ENCODE measurements at regions not wholly inside any gene's neighbourhood (a gene's known extent, or its start where the extent isn't known, plus 50 kb on each side); places are given as distances from the start of the nearest gene placed in this dataset.

DNA sequence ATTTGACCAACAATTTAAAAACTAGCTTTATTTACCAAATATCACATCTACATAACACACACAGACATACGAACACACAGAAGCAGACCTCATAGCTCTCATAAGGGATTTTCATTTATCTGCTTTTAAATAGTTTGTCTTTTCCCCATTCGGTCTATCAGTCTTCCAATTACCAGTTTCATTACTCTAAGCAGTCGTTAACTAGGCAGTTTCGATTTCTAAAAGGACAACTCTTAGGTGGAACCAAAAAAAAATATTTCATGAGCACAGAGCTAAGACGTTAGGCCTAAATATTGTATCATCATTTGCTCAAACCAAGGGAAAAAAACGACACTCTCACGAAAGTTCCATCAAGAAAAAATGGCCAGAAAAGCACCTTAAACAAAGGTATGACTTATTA lies 228.4 kb downstream of the SPANXN1 start:
- Histone ChIP-seq H3K9me2 (replicated peaks; ENCODE audit: control insufficient read depth, low read length) (no peaks in the 10 kb centered on the region), H3K4me3 (ENCODE audit: low read length) (no peak overlapping the region)

DNA sequence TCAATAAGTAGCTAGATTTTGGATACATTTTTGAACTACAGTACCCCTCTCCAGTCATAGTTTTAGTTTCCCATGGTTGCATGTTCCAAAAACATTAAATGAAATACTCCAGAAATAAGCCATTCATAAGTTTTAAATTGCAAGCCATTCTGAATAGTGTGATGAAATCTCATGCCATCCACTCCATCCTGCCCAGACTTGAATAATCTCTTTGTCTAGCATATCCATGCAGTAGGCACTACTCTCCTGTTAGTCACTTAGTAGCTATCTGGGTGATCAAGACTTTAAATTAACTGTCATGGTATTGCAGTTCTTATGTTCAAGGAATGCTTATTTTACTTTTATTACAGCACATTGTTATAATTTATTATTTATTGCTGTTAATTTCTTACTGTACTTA lies 237.4 kb downstream of the SPANXN1 start:
- Histone ChIP-seq H3K4me1 (ENCODE audit: control insufficient read depth, low read length) (no peaks in the 10 kb centered on the region), H3K9me3 (ENCODE audit: control insufficient read depth, insufficient read depth, low read length) (no peaks in the 10 kb centered on the region), H3K27me3 (ENCODE audit: control insufficient read depth, low read length) (no peaks in the 10 kb centered on the region), H4K20me1 (ENCODE audit: control insufficient read depth, insufficient read depth, low read depth, low read length) (no peaks in the 10 kb centered on the region), H3K4me2 (ENCODE audit: low read length) (no peak overlapping the region), H3K9me2 (replicated peaks; ENCODE audit: control insufficient read depth, low read length) (no peaks in the 10 kb centered on the region), H3K36me3 (ENCODE audit: control insufficient read depth, low read length) (no peaks in the 10 kb centered on the region), H3K4me3 (ENCODE audit: low read length) (no peak overlapping the region), H3K27ac (ENCODE audit: low read depth, low read length) (no peak overlapping the region), H3K79me2 (ENCODE audit: control insufficient read depth, low read length) (no peaks in the 10 kb centered on the region), H3F3A (ENCODE audit: control insufficient read depth, insufficient read depth) (no peaks in the 10 kb centered on the region)
- TF ChIP-seq EZH2phosphoT487 (IDR thresholded peaks at IDR 0.05; ENCODE audit: borderline replicate concordance, low read length): no peak
- TF ChIP-seq, protein P1, sequence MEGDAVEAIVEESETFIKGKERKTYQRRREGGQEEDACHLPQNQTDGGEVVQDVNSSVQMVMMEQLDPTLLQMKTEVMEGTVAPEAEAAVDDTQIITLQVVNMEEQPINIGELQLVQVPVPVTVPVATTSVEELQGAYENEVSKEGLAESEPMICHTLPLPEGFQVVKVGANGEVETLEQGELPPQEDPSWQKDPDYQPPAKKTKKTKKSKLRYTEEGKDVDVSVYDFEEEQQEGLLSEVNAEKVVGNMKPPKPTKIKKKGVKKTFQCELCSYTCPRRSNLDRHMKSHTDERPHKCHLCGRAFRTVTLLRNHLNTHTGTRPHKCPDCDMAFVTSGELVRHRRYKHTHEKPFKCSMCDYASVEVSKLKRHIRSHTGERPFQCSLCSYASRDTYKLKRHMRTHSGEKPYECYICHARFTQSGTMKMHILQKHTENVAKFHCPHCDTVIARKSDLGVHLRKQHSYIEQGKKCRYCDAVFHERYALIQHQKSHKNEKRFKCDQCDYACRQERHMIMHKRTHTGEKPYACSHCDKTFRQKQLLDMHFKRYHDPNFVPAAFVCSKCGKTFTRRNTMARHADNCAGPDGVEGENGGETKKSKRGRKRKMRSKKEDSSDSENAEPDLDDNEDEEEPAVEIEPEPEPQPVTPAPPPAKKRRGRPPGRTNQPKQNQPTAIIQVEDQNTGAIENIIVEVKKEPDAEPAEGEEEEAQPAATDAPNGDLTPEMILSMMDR (IDR thresholded peaks at IDR 0.05; ENCODE audit: low read depth, low read length, poor library complexity, severe bottlenecking): no peak

More for the DNA sequence above, 228.4 kb downstream of the SPANXN1 start:
- no peaks in the 10 kb centered on the region for H3K36me3 ChIP-seq (ENCODE audit: control insufficient read depth, low read length)
- no peaks in the 10 kb centered on the region for H3F3A ChIP-seq (ENCODE audit: control insufficient read depth, insufficient read depth)
- no peaks in the 10 kb centered on the region for H3K4me1 ChIP-seq (ENCODE audit: control insufficient read depth, low read length)
- H3K4me2 ChIP-seq (ENCODE audit: low read length): no peak overlapping the region
- H4K20me1 ChIP-seq (ENCODE audit: control insufficient read depth, insufficient read depth, low read depth, low read length): no peaks in the 10 kb centered on the region
- no peak overlapping the region for H3K27ac ChIP-seq (ENCODE audit: low read depth, low read length)
- TF ChIP-seq, protein P1 (IDR thresholded peaks at IDR 0.05; ENCODE audit: low read depth, low read length, poor library complexity, severe bottlenecking): no peak
- TF ChIP-seq EZH2phosphoT487 (IDR thresholded peaks at IDR 0.05; ENCODE audit: borderline replicate concordance, low read length): no peak
- H3K9me3 ChIP-seq (ENCODE audit: control insufficient read depth, insufficient read depth, low read length): no peaks in the 10 kb centered on the region
- no peaks in the 10 kb centered on the region for H3K79me2 ChIP-seq (ENCODE audit: control insufficient read depth, low read length)
- no peaks in the 10 kb centered on the region for H3K27me3 ChIP-seq (ENCODE audit: control insufficient read depth, low read length)

DNA sequence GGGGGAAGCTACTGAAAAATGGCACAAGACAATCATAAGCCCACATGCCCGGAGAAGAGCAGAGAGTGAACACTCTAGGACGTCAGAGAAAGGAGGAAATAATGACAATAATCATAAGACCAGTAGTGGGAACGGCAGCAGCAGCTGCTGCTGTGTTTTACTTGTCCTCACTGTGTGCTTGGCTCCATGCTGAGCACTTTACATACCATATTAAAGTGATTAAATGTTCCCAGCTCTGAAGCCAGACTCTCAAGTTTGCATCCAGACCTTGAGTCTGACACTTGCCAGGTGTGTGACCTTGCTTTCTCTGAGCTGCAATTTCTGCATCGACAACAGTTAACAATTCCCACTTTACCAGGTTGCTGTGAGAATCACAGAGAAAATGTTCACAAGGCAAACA lies 255.4 kb downstream of the SPANXN1 start:
- H3K4me1 ChIP-seq (ENCODE audit: control insufficient read depth, low read length): no peaks in the 10 kb centered on the region
- TF ChIP-seq, protein P1 (IDR thresholded peaks at IDR 0.05; ENCODE audit: low read depth, low read length, poor library complexity, severe bottlenecking): no peak
- no peak for TF ChIP-seq EZH2phosphoT487 (IDR thresholded peaks at IDR 0.05; ENCODE audit: borderline replicate concordance, low read length)
- no peak overlapping the region for H3K27ac ChIP-seq (ENCODE audit: low read depth, low read length)
- no peak overlapping the region for H3K4me3 ChIP-seq (ENCODE audit: low read length)
- H3F3A ChIP-seq (ENCODE audit: control insufficient read depth, insufficient read depth): no peaks in the 10 kb centered on the region
- no peak overlapping the region for H3K4me2 ChIP-seq (ENCODE audit: low read length)
- H3K27me3 ChIP-seq (ENCODE audit: control insufficient read depth, low read length): no peaks in the 10 kb centered on the region
- no peaks in the 10 kb centered on the region for H3K36me3 ChIP-seq (ENCODE audit: control insufficient read depth, low read length)
- H3K9me3 ChIP-seq (ENCODE audit: control insufficient read depth, insufficient read depth, low read length): no peaks in the 10 kb centered on the region
- no peaks in the 10 kb centered on the region for H3K79me2 ChIP-seq (ENCODE audit: control insufficient read depth, low read length)
- no peaks in the 10 kb centered on the region for H3K9me2 ChIP-seq (replicated peaks; ENCODE audit: control insufficient read depth, low read length)
- no peaks in the 10 kb centered on the region for H4K20me1 ChIP-seq (ENCODE audit: control insufficient read depth, insufficient read depth, low read depth, low read length)

DNA sequence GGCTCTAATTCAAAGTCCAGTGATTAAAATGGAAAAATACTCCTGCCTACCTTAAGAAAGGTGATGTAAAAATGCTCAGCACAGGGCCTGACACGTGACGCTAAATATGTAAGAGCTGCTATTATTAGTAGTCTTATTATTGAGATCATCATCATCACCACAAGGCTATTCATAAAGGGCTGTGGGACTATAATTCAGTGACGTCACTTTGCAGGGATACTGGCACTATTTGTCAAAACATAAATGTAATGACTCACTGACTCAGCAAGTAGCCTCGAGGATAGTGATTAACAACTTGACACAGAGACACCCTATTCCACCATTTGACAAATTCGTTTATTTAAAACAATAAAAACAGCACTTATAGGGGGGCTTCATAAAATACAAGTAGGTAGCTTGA lies 258.9 kb downstream of the SPANXN1 start:
- Histone ChIP-seq H3K4me2 (ENCODE audit: low read length) (no peak overlapping the region), H4K20me1 (ENCODE audit: control insufficient read depth, insufficient read depth, low read depth, low read length) (no peaks in the 10 kb centered on the region), H3K27ac (ENCODE audit: low read depth, low read length) (no peak overlapping the region), H3K4me1 (ENCODE audit: control insufficient read depth, low read length) (no peaks in the 10 kb centered on the region), H3F3A (ENCODE audit: control insufficient read depth, insufficient read depth) (no peaks in the 10 kb centered on the region), H3K79me2 (ENCODE audit: control insufficient read depth, low read length) (no peaks in the 10 kb centered on the region), H3K27me3 (ENCODE audit: control insufficient read depth, low read length) (no peaks in the 10 kb centered on the region), H3K4me3 (ENCODE audit: low read length) (no peak overlapping the region), H3K9me2 (replicated peaks; ENCODE audit: control insufficient read depth, low read length) (no peaks in the 10 kb centered on the region), H3K36me3 (ENCODE audit: control insufficient read depth, low read length) (no peaks in the 10 kb centered on the region), H3K9me3 (ENCODE audit: control insufficient read depth, insufficient read depth, low read length) (no peaks in the 10 kb centered on the region)
- TF ChIP-seq, protein P1 (IDR thresholded peaks at IDR 0.05; ENCODE audit: low read depth, low read length, poor library complexity, severe bottlenecking): no peak
- no peak for TF ChIP-seq EZH2phosphoT487 (IDR thresholded peaks at IDR 0.05; ENCODE audit: borderline replicate concordance, low read length)

Data from DOHH2 (cell line).